T-cell (primary cell): ENCODE measurements at regions not wholly inside any gene's neighbourhood (a gene's known extent, or its start where the extent isn't known, plus 50 kb on each side); places are given as distances from the start of the nearest gene placed in this dataset.

Source experiments
- ATAC-seq, 4 experiments: fragments of 200-7000 bp in 3 of 4; fragments of 150-1000 bp in 1 of 4; cut with Tn5 transposase; replicated peaks in 1 of 4; 1 replicate in 3 of 4; 2 replicates in 1 of 4; pipeline ENCODE4 v1.10.0; 2021; ENCODE audit warnings: moderate library complexity in 3 of 4, mild to moderate bottlenecking in 2 of 4, moderate number of reproducible peaks in 1 of 4
- CTCF ChIA-PET, 2 donors: fragments of 300-600 bp; sonication (Branson Sonifier 250); formaldehyde crosslinking; loops; one replicate each; lab custom pipeline; 2022; ENCODE audit warnings: antibody characterized with exemption in 2 of 2; lab: Charles Lee
- POLR2A ChIA-PET, 2 donors: fragments of 300-600 bp; sonication (Branson Sonifier 250); formaldehyde crosslinking; loops; one replicate each; lab custom pipeline; 2022; ENCODE audit warnings: antibody characterized with exemption in 2 of 2; lab: Charles Lee
- DNase-seq, 35 experiments: peaks; one replicate each; pipeline versions ENCODE4 v3.0.0 to v3.0.0-alpha.2; 2013 to 2023
- H3K27ac ChIP-seq: one replicate; pipeline ENCODE4 v1.5.1; 2013; ENCODE audit warnings: low read length
- H3K27me3 ChIP-seq, 2 experiments: replicated peaks in 1 of 2; 1 replicate in 1 of 2; 2 replicates in 1 of 2; pipeline versions ENCODE4 v1.6.1 to v1.7.0; 2013; ENCODE audit warnings: low read length in 1 of 2, mixed read lengths in 1 of 2; ENCODE audit not compliant: control insufficient read depth in 2 of 2, insufficient read depth in 2 of 2; ENCODE audit errors: extremely low read depth in 1 of 2
- H3K36me3 ChIP-seq, 2 donors: 1 replicate in 1 of 2; 2 replicates in 1 of 2; pipeline versions ENCODE4 v1.6.1 to v1.7.0; 2013; ENCODE audit warnings: low read length in 1 of 2; ENCODE audit not compliant: control insufficient read depth in 2 of 2, insufficient read depth in 1 of 2; ENCODE audit errors: extremely low read depth in 1 of 2
- H3K4me1 ChIP-seq, 2 experiments: 1 replicate in 1 of 2; 2 replicates in 1 of 2; pipeline versions ENCODE4 v1.6.1 to v1.7.0; 2013; ENCODE audit warnings: low read length in 2 of 2, mixed read lengths in 1 of 2; ENCODE audit not compliant: insufficient read depth in 2 of 2, control insufficient read depth in 1 of 2; ENCODE audit errors: extremely low read depth in 1 of 2
- H3K4me3 ChIP-seq, 2 donors: 1 replicate in 1 of 2; 2 replicates in 1 of 2; pipeline versions ENCODE4 v1.5.1 to v1.7.0; 2013; ENCODE audit warnings: mild to moderate bottlenecking in 2 of 2, low read length in 1 of 2, moderate library complexity in 1 of 2; ENCODE audit not compliant: control insufficient read depth in 1 of 2; ENCODE audit errors: extremely low read depth in 1 of 2
- H3K9me3 ChIP-seq: 2 replicates; pipeline ENCODE4 v1.7.0; 2013
- H3K27ac Mint-ChIP-seq, 2 donors: one replicate each; pipeline ENCODE4 v1.8.0; 2020 to 2021; ENCODE audit warnings: mild to moderate bottlenecking in 2 of 2, mixed read lengths in 2 of 2
- H3K27me3 Mint-ChIP-seq, 2 donors: one replicate each; pipeline ENCODE4 v1.8.0; 2021 to 2022; ENCODE audit warnings: mixed read lengths in 2 of 2
- H3K36me3 Mint-ChIP-seq: one replicate; pipeline ENCODE4 v1.8.0; 2021; ENCODE audit warnings: mixed read lengths
- H3K4me1 Mint-ChIP-seq, 3 donors: one replicate each; pipeline ENCODE4 v1.8.0; 2020 to 2022; ENCODE audit warnings: mixed read lengths in 3 of 3, mild to moderate bottlenecking in 1 of 3
- H3K4me3 Mint-ChIP-seq, 3 donors: one replicate each; pipeline ENCODE4 v1.8.0; 2020 to 2022; ENCODE audit warnings: mild to moderate bottlenecking in 3 of 3, mixed read lengths in 3 of 3, moderate library complexity in 3 of 3
- H3K9me3 Mint-ChIP-seq, 3 donors: one replicate each; pipeline ENCODE4 v1.8.0; 2020 to 2022; ENCODE audit warnings: mixed read lengths in 3 of 3
- WGBS: methylation state at CpG from one replicate; pipeline ENCODE4 v1.1.5; 2013; ENCODE audit warnings: missing lambda C conversion rate; ENCODE audit not compliant: insufficient coverage; 5-methylcytosine and 5-hydroxymethylcytosine counted together

DNA sequence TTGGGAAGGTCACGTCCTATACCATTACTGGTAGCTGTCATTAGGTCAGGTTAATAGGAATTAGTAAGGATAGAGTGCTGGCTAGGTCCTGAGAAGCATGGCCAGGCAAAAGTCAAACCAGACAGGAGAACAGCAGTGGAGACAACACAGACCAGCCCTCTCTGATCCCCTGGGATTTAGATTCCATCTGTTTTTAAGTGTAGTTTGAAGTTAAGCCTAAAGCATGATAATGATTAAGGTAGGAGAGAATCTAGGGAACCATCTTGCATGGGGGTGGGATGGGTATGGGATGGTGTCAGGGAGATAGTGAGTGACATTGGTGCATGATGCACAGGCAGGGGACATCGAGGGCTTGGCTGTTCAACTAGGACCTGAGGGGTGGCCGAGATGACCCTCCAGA, 96.6 kb downstream of the MYCN start:
- no peaks in the 10 kb centered on the region for H3K9me3 Mint-ChIP-seq
- peaks cover 0 to 3% of the 10 kb centered on the region in 2 donors for H3K27me3 Mint-ChIP-seq
- Histone ChIP-seq H3K4me1 (no peaks in the 10 kb centered on the region), H3K4me3 (no peak overlapping the region), H3K9me3 (no peaks in the 10 kb centered on the region), H3K27ac (no peak overlapping the region), H3K36me3 (no peaks in the 10 kb centered on the region), H3K27me3 (peaks cover 0 to 3% of the 10 kb centered on the region in 2 experiments)
- no peak overlapping the region for H3K27ac Mint-ChIP-seq
- H3K4me1 Mint-ChIP-seq: no peaks in the 10 kb centered on the region
- 100% methylated on average over 1 of the region's 3 CpGs for WGBS
- POLR2A ChIA-PET: no interaction called here
- DNase-seq (no peak), ATAC-seq (no peak)
- H3K4me3 Mint-ChIP-seq: no peak overlapping the region
- no peaks in the 10 kb centered on the region for H3K36me3 Mint-ChIP-seq
- CTCF ChIA-PET: no interaction called here

DNA sequence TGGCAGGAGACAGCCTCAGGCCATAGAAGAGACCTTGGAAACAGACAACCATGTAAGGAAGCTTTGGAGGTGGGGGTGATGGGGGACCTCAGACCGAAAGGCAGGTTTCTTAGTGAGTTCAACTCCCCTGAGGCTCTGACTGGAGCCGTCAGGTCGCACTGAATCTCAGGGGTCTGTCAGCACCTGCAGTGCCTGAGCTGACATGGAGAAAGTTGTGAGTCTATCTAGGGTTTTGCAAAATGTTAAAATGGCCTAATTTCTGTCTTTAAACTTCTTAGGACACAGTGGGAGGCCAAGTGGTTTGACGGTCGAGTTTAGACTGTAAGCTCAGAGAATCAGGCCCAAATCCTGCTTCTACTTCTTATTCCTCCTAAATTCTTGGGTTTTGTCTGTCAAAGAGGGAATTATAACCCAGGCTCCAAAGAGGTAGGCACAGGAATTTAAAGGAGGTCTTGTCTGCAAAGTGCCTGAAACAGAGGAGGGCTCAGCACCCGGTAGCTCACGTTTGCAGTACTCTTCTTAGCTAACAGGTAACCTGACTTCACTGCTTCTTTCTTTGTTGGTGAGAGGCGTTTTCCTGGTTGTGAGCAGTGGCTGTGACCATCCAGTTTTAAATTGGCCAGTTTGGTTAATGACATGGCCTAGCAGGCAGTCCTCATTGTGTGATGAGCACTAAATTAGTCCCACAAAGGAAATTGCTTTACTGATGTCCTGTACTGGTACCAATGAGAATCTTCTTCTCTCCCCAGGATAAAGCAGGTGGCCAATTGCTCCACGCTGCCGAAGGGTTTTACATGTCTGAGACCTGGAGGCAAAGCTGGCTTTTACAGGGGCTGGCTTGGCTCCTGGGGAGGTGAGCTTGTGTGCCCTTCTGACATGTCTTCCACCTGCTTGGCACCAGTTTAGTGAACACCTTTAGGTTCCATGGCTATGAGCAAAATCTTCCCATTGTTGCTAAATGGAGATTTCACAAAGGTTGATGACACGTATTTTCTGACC, 95.7 kb downstream of the MYCN start:
- Mint-ChIP-seq H3K27me3 (peaks cover 0 to 3% of the 10 kb centered on the region in 2 donors), H3K9me3 (no peaks in the 10 kb centered on the region), H3K4me3 (no peak overlapping the region), H3K4me1 (no peaks in the 10 kb centered on the region), H3K27ac (no peak overlapping the region), H3K36me3 (no peaks in the 10 kb centered on the region)
- CTCF ChIA-PET: no interaction called here
- H3K27me3 ChIP-seq: peaks cover 0 to 3% of the 10 kb centered on the region in 2 experiments
- H3K4me3 ChIP-seq: no peak overlapping the region
- POLR2A ChIA-PET: interaction anchor here in 1 of 2 donors (0.5 kb wide), 1 partner anchor 10 kb away, joined by 3 read pairs; no protein-coding TSS in a partner anchor
- ATAC-seq: no peak
- 86% methylated on average over 7 of the region's 11 CpGs for WGBS
- H3K9me3 ChIP-seq: no peaks in the 10 kb centered on the region
- H3K36me3 ChIP-seq: no peaks in the 10 kb centered on the region
- no peak for DNase-seq
- H3K27ac ChIP-seq: no peak overlapping the region
- no peaks in the 10 kb centered on the region for H3K4me1 ChIP-seq

DNA sequence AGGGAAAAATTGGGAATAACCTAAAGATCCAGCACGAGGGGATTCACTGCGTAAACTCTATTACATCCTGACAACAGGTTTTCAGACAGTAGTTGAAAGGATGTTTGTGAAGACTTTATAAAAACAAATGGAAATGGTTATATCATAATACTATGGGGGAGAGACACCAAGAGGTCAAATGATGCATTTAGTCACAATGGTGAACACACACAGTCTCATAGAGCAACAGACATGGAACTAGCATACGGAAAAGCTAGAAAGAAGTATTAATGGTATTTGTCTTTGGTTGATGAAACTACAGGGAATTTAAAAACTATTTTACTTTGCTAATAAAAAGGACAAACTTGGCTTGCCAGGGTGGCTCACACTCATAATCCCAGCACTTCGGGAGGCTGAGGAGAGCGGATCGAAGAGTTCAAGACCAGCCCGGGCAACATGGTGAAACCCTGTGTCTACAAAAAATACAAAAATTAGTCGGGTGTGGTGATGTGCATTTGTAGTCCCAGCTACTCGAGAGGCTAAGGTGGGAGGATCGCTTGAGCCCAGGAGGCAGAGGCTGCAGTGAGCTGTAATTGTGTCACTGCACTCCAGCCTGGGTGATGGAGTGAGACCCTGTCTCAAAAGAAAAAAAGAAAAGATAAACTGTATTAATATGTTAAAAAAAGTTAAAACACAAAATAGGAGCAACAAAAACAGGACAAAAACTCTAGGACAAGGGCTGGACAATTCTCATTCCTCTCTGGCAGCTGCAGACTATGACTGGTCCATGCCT, 94.8 kb downstream of the MYCN start:
- Histone ChIP-seq H3K27me3 (peaks cover 0 to 3% of the 10 kb centered on the region in 2 experiments), H3K36me3 (no peaks in the 10 kb centered on the region), H3K4me1 (no peaks in the 10 kb centered on the region), H3K9me3 (no peaks in the 10 kb centered on the region), H3K4me3 (no peak overlapping the region), H3K27ac (no peak overlapping the region)
- H3K9me3 Mint-ChIP-seq: no peaks in the 10 kb centered on the region
- H3K4me3 Mint-ChIP-seq: no peak overlapping the region
- no peaks in the 10 kb centered on the region for H3K27me3 Mint-ChIP-seq
- DNase-seq (no peak), ATAC-seq (no peak)
- ChIA-PET CTCF (interaction anchor here in 1 of 2 donors (0.6 kb wide), 1 partner anchor 228 kb away, joined by 4 read pairs; no protein-coding TSS in a partner anchor), POLR2A (no interaction called here)
- 83% methylated on average over 3 of the region's 10 CpGs for WGBS
- no peaks in the 10 kb centered on the region for H3K4me1 Mint-ChIP-seq
- no peak overlapping the region for H3K27ac Mint-ChIP-seq
- H3K36me3 Mint-ChIP-seq: no peaks in the 10 kb centered on the region

DNA sequence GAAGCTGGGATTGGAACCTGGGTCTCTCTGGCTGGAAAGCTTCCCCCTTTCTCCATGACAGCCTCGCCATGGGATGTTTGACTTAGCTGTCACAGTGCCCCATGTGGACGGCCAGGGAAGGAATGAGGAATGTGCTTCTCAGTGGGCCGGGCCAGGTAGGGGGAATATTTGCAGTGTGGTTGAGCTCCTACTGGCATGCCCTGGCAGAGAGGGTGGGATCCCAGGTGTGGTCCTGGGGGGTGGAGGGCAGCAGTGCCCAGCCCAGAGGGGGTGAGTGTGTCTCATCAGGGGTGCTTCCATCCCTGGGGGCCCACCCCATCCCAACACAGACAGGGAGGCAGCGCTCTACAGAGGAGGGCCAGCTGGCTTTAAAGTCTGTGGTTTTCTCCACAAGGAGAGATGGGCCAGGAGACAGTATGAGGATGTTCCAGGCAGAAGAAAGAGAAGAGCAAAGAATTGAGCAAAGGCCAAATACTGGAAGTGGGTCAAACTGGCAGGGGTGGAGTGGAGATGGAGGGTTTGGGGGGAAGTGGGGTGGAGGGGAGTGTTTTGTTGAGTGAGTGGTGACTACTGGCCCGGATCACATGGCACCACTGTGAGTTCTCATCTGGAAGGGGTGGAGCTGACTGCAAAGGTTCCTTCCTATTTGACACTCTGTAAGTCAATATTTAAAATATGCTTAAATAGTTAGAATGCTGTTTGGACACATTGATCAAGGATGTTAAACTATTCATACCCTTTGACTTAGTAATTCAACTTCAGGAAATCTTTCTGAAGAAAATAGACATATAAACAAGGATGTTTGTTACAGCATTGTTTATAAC, 94.0 kb downstream of the MYCN start:
- ChIA-PET CTCF (no interaction called here), POLR2A (no interaction called here)
- Histone ChIP-seq H3K4me1 (no peaks in the 10 kb centered on the region), H3K4me3 (no peak overlapping the region), H3K36me3 (no peaks in the 10 kb centered on the region), H3K27ac (no peak overlapping the region), H3K27me3 (peaks cover 0 to 3% of the 10 kb centered on the region in 2 experiments), H3K9me3 (no peaks in the 10 kb centered on the region)
- 60% methylated on average over 1 of the region's 5 CpGs for WGBS
- no peak for ATAC-seq
- H3K36me3 Mint-ChIP-seq: no peaks in the 10 kb centered on the region
- H3K27ac Mint-ChIP-seq: no peak overlapping the region
- H3K9me3 Mint-ChIP-seq: no peaks in the 10 kb centered on the region
- no peak for DNase-seq
- H3K4me1 Mint-ChIP-seq: no peaks in the 10 kb centered on the region
- H3K27me3 Mint-ChIP-seq: no peaks in the 10 kb centered on the region
- H3K4me3 Mint-ChIP-seq: no peak overlapping the region

DNA sequence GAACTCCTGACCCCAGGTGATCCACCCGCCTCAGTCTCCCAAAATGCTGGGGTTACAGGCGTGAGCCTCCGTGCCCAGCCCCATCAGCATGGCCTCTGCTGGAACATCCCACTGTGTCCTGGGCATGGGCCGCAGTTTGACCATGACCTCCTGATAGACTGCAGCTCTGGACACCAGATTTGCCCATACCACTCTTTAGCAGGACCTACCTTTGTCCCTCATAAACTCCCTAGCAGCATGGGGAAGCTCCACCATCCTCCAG, 92.6 kb downstream of the MYCN start:
- no peaks in the 10 kb centered on the region for H3K9me3 ChIP-seq
- Mint-ChIP-seq H3K27me3 (peaks cover 0 to 5% of the 10 kb centered on the region in 2 donors), H3K9me3 (no peaks in the 10 kb centered on the region), H3K4me3 (no peak overlapping the region), H3K27ac (no peak overlapping the region), H3K36me3 (no peaks in the 10 kb centered on the region), H3K4me1 (no peaks in the 10 kb centered on the region)
- ChIA-PET CTCF (no interaction called here), POLR2A (no interaction called here)
- no peak for ATAC-seq
- WGBS: 92% methylated on average over 4 of the region's 4 CpGs
- no peak overlapping the region for H3K4me3 ChIP-seq
- DNase-seq: no peak
- no peaks in the 10 kb centered on the region for H3K27me3 ChIP-seq
- no peaks in the 10 kb centered on the region for H3K4me1 ChIP-seq
- no peak overlapping the region for H3K27ac ChIP-seq
- H3K36me3 ChIP-seq: no peaks in the 10 kb centered on the region
